Activated naive CD4-positive, alpha-beta T cell treated with anti-CD3 and anti-CD28 coated beads, Interleukin-2, amount 50 U/mL, for 24 hours (primary cell): ENCODE measurements at regions not wholly inside any gene's neighbourhood (a gene's known extent, or its start where the extent isn't known, plus 50 kb on each side); places are given as distances from the start of the nearest gene placed in this dataset.
"Not testable (repeated sequence)": the region's sequence is repeated elsewhere in the genome, so short reads cannot be mapped to it uniquely, and the experiment has no call there.

Experiments
- H3K27ac Mint-ChIP-seq: one replicate; pipeline ENCODE4 v1.8.0; 2021; ENCODE audit warnings: mild to moderate bottlenecking, mixed read lengths
- H3K27me3 Mint-ChIP-seq: one replicate; pipeline ENCODE4 v1.8.0; 2021; ENCODE audit warnings: mixed read lengths
- H3K36me3 Mint-ChIP-seq: one replicate; pipeline ENCODE4 v1.8.0; 2021; ENCODE audit warnings: mixed read lengths
- H3K4me1 Mint-ChIP-seq: one replicate; pipeline ENCODE4 v1.8.0; 2021; ENCODE audit warnings: mixed read lengths
- H3K4me3 Mint-ChIP-seq: one replicate; pipeline ENCODE4 v1.8.0; 2021; ENCODE audit warnings: mild to moderate bottlenecking, mixed read lengths
- H3K9me3 Mint-ChIP-seq: one replicate; pipeline ENCODE4 v1.8.0; 2021; ENCODE audit warnings: mixed read lengths

DNA sequence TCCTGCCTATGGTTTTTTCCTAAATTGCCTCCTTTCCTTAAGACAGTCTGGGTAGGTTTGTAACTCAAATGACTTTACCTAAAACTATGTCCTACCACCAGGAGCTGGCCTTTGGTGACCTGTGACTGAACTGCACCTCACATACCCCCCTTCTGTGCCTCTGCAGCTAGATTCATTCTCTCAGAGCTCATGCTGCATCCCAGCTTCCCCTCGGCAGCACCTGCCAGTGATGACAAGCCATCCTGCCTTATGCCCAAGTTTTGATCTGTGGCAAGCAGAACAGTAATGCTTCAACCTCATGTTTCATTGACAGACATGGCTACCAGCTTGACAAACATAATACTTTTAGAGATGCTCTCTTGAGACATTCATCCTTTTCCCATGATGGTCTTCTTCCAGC lies 141.9 kb downstream of the TSEN15 start:
- Mint-ChIP-seq H3K36me3 (no peaks in the 10 kb centered on the region), H3K9me3 (no peaks in the 10 kb centered on the region), H3K4me1 (no peaks in the 10 kb centered on the region), H3K4me3 (no peak overlapping the region), H3K27me3 (peaks cover 15% of the 10 kb centered on the region), H3K27ac (no peak overlapping the region)

- Mint-ChIP-seq H3K36me3 (no peaks in the 10 kb centered on the region), H3K27ac (no peak overlapping the region), H3K4me1 (no peaks in the 10 kb centered on the region), H3K9me3 (no peaks in the 10 kb centered on the region), H3K27me3 (peaks cover 15% of the 10 kb centered on the region), H3K4me3 (no peak overlapping the region)
These were observed 142.7 kb downstream of the TSEN15 start for GRCh38 chr1:184194236-184194635.

DNA sequence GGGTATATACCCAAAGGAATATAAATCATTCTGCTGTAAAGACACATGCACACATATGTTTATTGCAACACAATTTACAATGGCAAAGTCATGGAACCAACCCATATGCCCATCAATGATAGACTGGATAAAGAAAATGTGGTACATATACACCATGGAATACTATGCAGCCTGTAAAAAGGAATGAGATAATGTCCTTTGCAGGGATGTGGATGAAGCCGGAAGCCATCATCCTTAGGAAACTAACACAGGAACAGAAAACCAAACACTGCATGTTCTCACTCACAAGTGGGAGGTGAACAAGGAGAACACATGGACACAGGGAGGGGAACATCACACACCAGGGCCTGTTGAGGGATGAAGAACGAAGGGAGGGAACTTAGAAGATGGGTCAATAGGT lies 144.2 kb downstream of the TSEN15 start:
- H3K27ac Mint-ChIP-seq, H3K27me3 Mint-ChIP-seq, H3K4me1 Mint-ChIP-seq, H3K4me3 Mint-ChIP-seq, H3K36me3 Mint-ChIP-seq, H3K9me3 Mint-ChIP-seq: not testable (repeated sequence)

DNA sequence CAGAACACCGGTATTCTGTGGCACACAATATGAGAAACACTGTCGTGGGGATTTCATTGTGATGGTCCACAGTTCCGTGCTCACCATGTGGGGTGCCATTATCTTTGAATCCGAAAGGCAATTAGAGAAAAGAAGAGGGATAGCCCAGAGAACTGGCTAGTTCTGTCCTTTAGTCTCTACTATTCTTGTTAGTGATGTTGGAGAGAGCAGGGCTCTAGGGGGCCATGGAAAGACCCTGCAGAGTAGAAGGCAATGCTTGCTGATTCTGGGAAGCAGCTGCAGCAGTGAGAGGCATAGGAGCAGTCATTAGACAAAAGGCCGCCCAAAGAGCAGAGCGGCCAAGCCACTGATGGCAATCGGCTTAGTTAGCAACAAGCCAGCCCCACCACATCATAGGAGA lies 146.3 kb downstream of the TSEN15 start:
- Mint-ChIP-seq H3K9me3 (no peaks in the 10 kb centered on the region), H3K27me3 (peaks cover 9% of the 10 kb centered on the region), H3K36me3 (no peaks in the 10 kb centered on the region), H3K27ac (no peak overlapping the region), H3K4me3 (no peak overlapping the region), H3K4me1 (no peaks in the 10 kb centered on the region)

- no peak overlapping the region for H3K4me3 Mint-ChIP-seq
- H3K4me1 Mint-ChIP-seq, result no peaks in the 10 kb centered on the region
- no peak overlapping the region for H3K27ac Mint-ChIP-seq
- H3K36me3 Mint-ChIP-seq, result no peaks in the 10 kb centered on the region
- no peaks in the 10 kb centered on the region for H3K9me3 Mint-ChIP-seq
- peaks cover 9% of the 10 kb centered on the region for H3K27me3 Mint-ChIP-seq
These were observed 147.5 kb downstream of the TSEN15 start for GRCh38 chr1:184199036-184199435.

DNA sequence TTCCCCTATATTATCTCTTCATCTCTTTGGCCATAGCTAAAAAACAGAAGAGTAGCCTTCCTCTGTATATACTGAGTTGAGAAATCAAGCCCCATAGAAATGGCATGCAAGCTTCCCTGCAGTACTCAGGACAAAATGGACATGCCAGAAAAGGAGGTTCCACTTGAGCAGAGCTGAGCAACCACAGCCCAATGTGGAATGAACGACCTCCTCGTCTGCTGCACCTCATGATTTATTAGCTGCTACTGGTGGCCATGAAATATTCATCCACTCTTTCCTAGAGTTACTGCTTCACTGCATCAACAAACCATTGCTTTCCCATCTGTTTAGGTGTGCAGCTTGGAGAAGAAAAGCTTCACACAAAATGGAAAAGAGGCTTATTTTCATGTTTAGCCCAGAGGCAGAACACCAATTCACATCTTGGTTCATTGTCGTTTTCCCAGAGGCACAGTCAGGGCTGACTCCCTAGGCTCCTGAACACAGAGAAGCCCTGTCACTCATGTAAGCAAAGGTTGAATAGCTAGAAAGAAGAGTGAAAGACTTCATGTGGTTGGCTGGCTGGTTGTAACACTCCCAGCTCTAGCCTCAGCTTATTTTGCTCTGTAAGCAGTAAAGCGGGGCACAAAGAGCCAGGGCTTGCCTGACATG lies 148.0 kb downstream of the TSEN15 start:
- H3K4me3 Mint-ChIP-seq, result no peak overlapping the region
- no peak overlapping the region for H3K27ac Mint-ChIP-seq
- no peaks in the 10 kb centered on the region for H3K9me3 Mint-ChIP-seq

DNA sequence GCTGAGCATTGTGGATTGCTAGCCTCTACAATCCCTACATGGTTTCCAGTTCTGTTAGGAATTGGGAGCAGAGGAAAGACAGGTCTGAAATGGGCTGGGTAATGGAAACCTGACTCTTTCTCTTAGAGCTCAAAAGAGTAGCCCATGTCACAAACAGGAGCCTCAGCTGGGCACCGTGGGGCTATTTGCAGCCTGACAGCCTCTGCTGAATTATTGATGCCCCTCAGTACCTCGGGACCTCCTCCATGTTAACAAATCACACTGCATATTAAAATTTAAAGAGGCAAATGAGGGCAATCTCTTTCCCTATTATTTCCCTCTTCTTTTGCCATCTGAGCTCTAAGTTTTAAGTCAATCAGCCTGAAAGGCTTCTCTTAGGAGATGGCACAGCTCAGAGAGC lies 157.1 kb downstream of the TSEN15 start:
- Mint-ChIP-seq H3K4me3 (no peak overlapping the region), H3K4me1 (no peaks in the 10 kb centered on the region), H3K36me3 (no peaks in the 10 kb centered on the region), H3K27ac (no peak overlapping the region), H3K9me3 (no peaks in the 10 kb centered on the region), H3K27me3 (peaks cover 12% of the 10 kb centered on the region)

More for the DNA sequence above, 148.0 kb downstream of the TSEN15 start:
- Mint-ChIP-seq H3K4me1 (no peaks in the 10 kb centered on the region), H3K27me3 (peaks cover 6% of the 10 kb centered on the region), H3K36me3 (no peaks in the 10 kb centered on the region)

GRCh38 chr1:184210031-184210430 lies 158.5 kb downstream of the TSEN15 start:
- H3K9me3 Mint-ChIP-seq, result no peaks in the 10 kb centered on the region
- no peaks in the 10 kb centered on the region for H3K36me3 Mint-ChIP-seq
- no peak overlapping the region for H3K27ac Mint-ChIP-seq
- H3K4me3 Mint-ChIP-seq, result no peak overlapping the region
- no peaks in the 10 kb centered on the region for H3K4me1 Mint-ChIP-seq
- H3K27me3 Mint-ChIP-seq, result peaks cover 12% of the 10 kb centered on the region

DNA sequence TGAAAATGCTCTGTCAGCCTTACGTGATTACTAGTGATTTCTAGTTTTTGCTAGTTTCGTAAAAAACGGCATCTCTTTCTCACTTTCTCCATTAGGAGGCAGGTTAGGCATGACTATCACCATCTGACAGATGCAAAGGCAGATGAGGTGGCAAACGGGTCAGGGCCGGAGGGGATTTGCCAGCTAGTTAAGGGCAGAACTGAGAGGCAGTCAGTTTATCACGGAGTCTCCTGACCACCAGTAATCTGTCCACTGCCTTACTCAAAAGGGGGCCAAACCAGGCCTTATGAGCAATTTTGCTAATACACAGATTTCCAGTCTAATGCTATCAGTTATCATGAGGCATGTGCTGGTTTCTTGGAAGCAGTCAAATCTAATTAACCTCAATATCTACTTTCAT lies 159.3 kb downstream of the TSEN15 start:
- Mint-ChIP-seq H3K4me1 (no peaks in the 10 kb centered on the region), H3K36me3 (no peaks in the 10 kb centered on the region), H3K27ac (no peak overlapping the region)

DNA sequence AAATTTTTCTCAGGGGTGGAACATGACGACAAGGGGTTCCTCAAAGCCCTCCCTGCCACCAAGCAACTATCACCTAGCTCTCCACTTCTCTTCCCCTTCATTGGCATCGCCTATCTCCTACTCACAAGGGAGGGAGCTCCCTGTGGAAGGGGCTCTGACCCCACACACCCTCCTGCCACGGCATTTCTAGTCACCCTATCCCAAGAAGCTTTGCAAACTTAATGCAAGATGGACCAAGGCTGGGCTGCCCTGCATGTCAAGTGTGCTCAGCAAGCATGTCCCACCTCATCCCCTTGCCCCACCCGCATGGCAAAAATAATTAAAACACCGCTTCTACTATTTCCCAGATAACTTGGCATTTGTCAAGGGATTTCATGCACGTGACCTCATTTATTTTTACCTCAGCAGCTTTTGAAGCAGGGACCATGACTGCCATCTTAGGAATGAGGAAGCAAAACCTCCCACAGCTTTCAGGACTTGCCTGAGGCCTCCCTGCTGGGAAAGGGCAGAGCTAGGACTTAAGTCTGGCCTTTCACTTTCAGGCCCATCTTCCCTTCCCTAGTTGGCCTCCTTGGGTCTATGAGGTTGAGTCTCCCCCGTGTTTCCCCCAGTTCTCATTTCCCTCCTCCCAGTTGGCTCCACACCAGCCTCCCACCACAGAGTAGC lies 161.3 kb downstream of the TSEN15 start:
- peaks cover 12% of the 10 kb centered on the region for H3K27me3 Mint-ChIP-seq
- no peak overlapping the region for H3K4me3 Mint-ChIP-seq
- H3K27ac Mint-ChIP-seq, result no peak overlapping the region
- H3K36me3 Mint-ChIP-seq, result no peaks in the 10 kb centered on the region
- no peaks in the 10 kb centered on the region for H3K4me1 Mint-ChIP-seq
- no peaks in the 10 kb centered on the region for H3K9me3 Mint-ChIP-seq

More for the DNA sequence above, 159.3 kb downstream of the TSEN15 start:
- Mint-ChIP-seq H3K4me3 (no peak overlapping the region), H3K9me3 (no peaks in the 10 kb centered on the region), H3K27me3 (peaks cover 10% of the 10 kb centered on the region)

- Mint-ChIP-seq H3K27ac (no peak overlapping the region), H3K27me3 (peaks cover 7% of the 10 kb centered on the region), H3K9me3 (no peaks in the 10 kb centered on the region), H3K4me1 (no peaks in the 10 kb centered on the region), H3K4me3 (no peak overlapping the region), H3K36me3 (no peaks in the 10 kb centered on the region)
These were observed 162.6 kb downstream of the TSEN15 start for GRCh38 chr1:184214128-184214527.

- no peaks in the 10 kb centered on the region for H3K4me1 Mint-ChIP-seq
- no peaks in the 10 kb centered on the region for H3K9me3 Mint-ChIP-seq
- no peak overlapping the region for H3K27ac Mint-ChIP-seq
- no peak overlapping the region for H3K4me3 Mint-ChIP-seq
- peaks cover 7% of the 10 kb centered on the region for H3K27me3 Mint-ChIP-seq
- H3K36me3 Mint-ChIP-seq, result no peaks in the 10 kb centered on the region
These were observed 163.9 kb downstream of the TSEN15 start for GRCh38 chr1:184215274-184215925.

GRCh38 chr1:184218458-184219075 lies 167.0 kb downstream of the TSEN15 start:
- Mint-ChIP-seq H3K27ac (no peak overlapping the region), H3K27me3 (peaks cover 4% of the 10 kb centered on the region), H3K36me3 (no peaks in the 10 kb centered on the region), H3K9me3 (no peaks in the 10 kb centered on the region), H3K4me3 (no peak overlapping the region), H3K4me1 (peaks cover 4% of the 10 kb centered on the region)

GRCh38 chr1:184219414-184219813 lies 167.4 kb upstream of the C1orf21 start:
- Mint-ChIP-seq H3K9me3 (no peaks in the 10 kb centered on the region), H3K4me1 (peaks cover 4% of the 10 kb centered on the region), H3K27me3 (peaks cover 6% of the 10 kb centered on the region), H3K27ac (no peak overlapping the region), H3K36me3 (no peaks in the 10 kb centered on the region), H3K4me3 (no peak overlapping the region)

DNA sequence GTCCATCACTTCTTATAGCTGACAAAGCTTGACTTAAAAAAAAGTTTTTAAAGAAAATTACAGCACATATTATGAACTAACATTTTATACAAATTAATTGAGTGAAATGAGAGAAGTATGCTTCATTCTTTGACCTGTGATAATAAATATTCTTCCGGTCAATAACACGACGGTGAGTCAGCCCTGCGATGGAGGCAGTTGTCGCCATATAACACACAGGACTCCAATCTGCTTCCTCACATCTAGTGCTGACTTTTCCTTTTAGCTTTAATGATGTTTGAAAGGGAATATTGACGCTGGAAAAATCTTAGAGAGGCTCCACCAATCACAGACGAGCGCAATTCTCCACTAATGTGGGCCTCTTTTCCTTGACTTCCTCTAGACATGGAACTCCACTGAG lies 166.9 kb upstream of the C1orf21 start:
- peaks cover 6% of the 10 kb centered on the region for H3K27me3 Mint-ChIP-seq
- no peaks in the 10 kb centered on the region for H3K9me3 Mint-ChIP-seq
- H3K27ac Mint-ChIP-seq, result no peak overlapping the region
- H3K36me3 Mint-ChIP-seq, result no peaks in the 10 kb centered on the region
- H3K4me1 Mint-ChIP-seq, result peaks cover 4% of the 10 kb centered on the region
- no peak overlapping the region for H3K4me3 Mint-ChIP-seq

GRCh38 chr1:184221087-184221486 lies 165.7 kb upstream of the C1orf21 start:
- Mint-ChIP-seq H3K27me3 (peaks cover 5% of the 10 kb centered on the region), H3K9me3 (no peaks in the 10 kb centered on the region), H3K36me3 (no peaks in the 10 kb centered on the region), H3K4me3 (no peak overlapping the region), H3K27ac (no peak overlapping the region), H3K4me1 (peaks cover 4% of the 10 kb centered on the region)
